ENCODE measurements at regions not wholly inside any gene's neighbourhood (a gene's known extent, or its start where the extent isn't known, plus 50 kb on each side); places are given as distances from the start of the nearest gene placed in this dataset.

DNA sequence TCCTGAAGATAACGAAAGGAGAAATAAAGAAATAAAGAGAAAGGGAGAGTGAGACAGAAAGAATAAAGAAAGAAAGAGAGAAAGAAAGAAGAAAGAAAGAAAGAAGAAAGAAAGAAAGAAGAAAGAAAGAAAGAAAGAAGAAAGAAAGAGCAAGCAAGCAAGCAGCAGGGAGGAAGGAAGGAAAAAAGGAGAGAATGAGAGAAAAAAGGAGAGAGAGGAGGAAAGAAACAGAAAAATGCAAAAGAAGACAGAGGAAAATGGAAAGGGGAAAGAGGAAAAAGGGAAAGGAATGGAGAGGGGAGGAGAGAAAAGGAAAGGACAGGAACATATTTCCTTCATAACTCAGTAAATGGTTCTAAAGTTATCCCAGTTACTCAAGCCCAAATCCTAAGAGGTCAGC is 978.8 kb upstream of the CDH9 start:
- no peaks in the 10 kb centered on the region for H3K27me3 ChIP-seq
- TF ChIP-seq POLR2A (IDR thresholded peaks at IDR 0.05): no peak
- TF ChIP-seq, protein P1, sequence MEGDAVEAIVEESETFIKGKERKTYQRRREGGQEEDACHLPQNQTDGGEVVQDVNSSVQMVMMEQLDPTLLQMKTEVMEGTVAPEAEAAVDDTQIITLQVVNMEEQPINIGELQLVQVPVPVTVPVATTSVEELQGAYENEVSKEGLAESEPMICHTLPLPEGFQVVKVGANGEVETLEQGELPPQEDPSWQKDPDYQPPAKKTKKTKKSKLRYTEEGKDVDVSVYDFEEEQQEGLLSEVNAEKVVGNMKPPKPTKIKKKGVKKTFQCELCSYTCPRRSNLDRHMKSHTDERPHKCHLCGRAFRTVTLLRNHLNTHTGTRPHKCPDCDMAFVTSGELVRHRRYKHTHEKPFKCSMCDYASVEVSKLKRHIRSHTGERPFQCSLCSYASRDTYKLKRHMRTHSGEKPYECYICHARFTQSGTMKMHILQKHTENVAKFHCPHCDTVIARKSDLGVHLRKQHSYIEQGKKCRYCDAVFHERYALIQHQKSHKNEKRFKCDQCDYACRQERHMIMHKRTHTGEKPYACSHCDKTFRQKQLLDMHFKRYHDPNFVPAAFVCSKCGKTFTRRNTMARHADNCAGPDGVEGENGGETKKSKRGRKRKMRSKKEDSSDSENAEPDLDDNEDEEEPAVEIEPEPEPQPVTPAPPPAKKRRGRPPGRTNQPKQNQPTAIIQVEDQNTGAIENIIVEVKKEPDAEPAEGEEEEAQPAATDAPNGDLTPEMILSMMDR (IDR thresholded peaks at IDR 0.05): no peak
- no peak overlapping the region for H3K4me3 ChIP-seq
- no peak overlapping the region for H3K27ac ChIP-seq
- H3K4me1 ChIP-seq: no peaks in the 10 kb centered on the region
- H3K36me3 ChIP-seq: no peaks in the 10 kb centered on the region
- H3K9me3 ChIP-seq: peaks cover 0 to 7% (median 0%) of the 10 kb centered on the region in 4 donors
- no peak for DNase-seq

DNA sequence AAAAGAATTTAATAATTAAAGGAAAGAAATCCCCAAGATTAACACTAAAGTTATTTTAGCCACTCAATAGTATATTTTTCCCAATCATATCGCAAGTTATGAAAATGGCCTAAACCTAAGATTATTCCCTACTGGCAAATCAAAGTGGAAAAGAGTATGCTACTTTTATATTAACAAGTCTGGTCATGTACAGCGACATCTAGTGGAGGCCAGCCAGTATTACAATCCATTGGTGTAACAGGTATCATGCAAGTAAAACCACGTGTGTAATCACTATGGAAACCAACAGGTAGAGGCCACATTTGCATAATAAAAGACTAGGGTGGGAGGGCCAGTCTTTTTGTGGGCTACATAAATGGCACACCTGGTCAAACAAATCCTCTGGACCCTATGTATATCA is 976.4 kb upstream of the CDH9 start:
- peaks cover 0 to 16% (median 0%) of the 10 kb centered on the region in 4 donors for H3K9me3 ChIP-seq
- no peak for DNase-seq
- no peak overlapping the region for H3K27ac ChIP-seq
- H3K4me3 ChIP-seq: no peak overlapping the region
- H3K36me3 ChIP-seq: no peaks in the 10 kb centered on the region
- H3K4me1 ChIP-seq: no peaks in the 10 kb centered on the region
- no peaks in the 10 kb centered on the region for H3K27me3 ChIP-seq
- TF ChIP-seq POLR2A (IDR thresholded peaks at IDR 0.05): no peak
- TF ChIP-seq, protein P1 (IDR thresholded peaks at IDR 0.05): no peak

DNA sequence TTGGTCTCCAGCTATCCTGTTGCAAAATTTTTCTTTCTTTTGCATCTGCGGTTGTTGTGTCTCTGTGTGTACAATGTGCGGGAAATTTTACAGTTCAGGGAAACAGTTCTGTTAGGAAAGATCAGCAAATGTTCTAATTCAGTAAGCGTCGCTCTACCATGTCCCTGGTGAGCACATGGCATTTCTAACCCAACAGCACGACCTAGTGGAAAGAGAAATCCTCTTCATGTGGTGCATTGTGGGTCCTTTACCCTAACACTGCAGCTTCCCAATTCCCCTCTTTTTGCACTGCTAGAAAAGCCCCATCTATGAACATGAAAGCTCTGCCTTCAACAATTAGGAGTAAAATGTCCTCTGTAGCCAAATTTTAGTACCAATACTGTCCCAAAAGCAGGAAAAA is 974.2 kb upstream of the CDH9 start:
- no peak for TF ChIP-seq POLR2A (IDR thresholded peaks at IDR 0.05)
- TF ChIP-seq, protein P1 (IDR thresholded peaks at IDR 0.05): no peak
- H3K36me3 ChIP-seq: no peaks in the 10 kb centered on the region
- no peak overlapping the region for H3K27ac ChIP-seq
- no peaks in the 10 kb centered on the region for H3K27me3 ChIP-seq
- peaks cover 0 to 16% (median 0%) of the 10 kb centered on the region in 4 donors for H3K9me3 ChIP-seq
- H3K4me1 ChIP-seq: no peaks in the 10 kb centered on the region
- no peak for DNase-seq
- H3K4me3 ChIP-seq: no peak overlapping the region

DNA sequence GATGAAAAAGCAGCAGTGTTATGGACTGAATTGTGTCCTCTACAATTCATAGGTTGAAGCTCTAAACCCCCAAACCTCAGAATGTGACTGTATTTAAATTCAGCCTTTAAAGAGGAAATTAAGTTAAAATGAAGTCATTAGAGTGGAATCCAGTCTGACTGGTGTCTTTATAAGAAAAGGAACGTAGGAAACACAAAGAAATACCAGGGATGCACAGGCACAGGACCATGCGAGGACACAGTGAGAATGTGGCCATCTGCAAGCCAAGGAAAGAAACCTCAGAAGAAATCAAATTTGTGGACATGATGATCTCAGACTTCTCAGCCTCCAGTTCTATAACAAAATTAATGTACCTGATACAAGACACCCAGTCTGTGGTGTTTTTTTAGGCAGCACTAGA is 971.2 kb upstream of the CDH9 start:
- Histone ChIP-seq H3K27me3 (no peaks in the 10 kb centered on the region), H3K9me3 (peaks cover 0 to 16% (median 0%) of the 10 kb centered on the region in 4 donors), H3K36me3 (no peaks in the 10 kb centered on the region), H3K27ac (no peak overlapping the region), H3K4me3 (no peak overlapping the region), H3K4me1 (no peaks in the 10 kb centered on the region)
- DNase-seq: no peak
- no peak for TF ChIP-seq POLR2A (IDR thresholded peaks at IDR 0.05)
- TF ChIP-seq, protein P1 (IDR thresholded peaks at IDR 0.05): no peak

DNA sequence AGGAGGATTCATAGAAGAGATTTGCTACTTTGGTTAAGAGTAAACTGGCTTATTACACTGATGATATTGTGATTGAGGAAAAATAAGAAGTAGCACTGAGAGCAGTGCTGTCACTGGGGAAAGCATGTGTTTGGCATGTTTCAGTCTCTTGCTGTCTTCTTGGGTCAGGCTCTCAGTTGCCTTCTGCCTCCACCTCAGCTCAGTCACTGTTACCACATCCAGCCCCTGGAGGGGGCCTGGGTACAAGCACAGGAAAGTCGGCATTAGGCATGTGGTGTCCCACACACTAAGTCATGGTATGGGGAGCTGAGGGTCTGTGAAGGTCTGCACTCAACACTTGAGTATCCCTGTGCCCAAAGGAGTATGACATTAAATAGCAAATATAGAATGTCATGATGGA is 958.3 kb upstream of the CDH9 start:
- H3K4me3 ChIP-seq: no peak overlapping the region
- no peaks in the 10 kb centered on the region for H3K27me3 ChIP-seq
- H3K36me3 ChIP-seq: no peaks in the 10 kb centered on the region
- H3K4me1 ChIP-seq: no peaks in the 10 kb centered on the region
- H3K27ac ChIP-seq: no peak overlapping the region
- no peak for DNase-seq
- TF ChIP-seq POLR2A (IDR thresholded peaks at IDR 0.05): no peak
- TF ChIP-seq, protein P1 (IDR thresholded peaks at IDR 0.05): no peak
- no peaks in the 10 kb centered on the region for H3K9me3 ChIP-seq

DNA sequence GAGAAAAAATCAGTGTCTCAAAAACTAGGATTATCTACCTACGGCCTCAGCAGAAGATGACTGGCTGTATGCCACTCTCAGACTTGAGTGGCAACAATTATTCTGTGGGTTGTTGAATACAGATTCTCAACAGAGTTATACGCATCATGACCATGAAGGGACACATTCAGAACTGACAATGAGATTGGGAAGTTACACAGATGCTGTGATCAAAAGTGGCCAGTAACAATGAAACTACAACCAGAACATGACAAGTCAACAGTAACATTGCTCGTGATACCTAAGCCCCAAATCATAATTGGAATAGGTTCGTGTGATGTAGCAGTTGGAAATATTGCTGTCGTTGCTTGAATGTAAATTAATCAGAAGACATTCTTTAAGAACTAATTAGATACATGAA is 957.5 kb upstream of the CDH9 start:
- no peak overlapping the region for H3K4me3 ChIP-seq
- no peaks in the 10 kb centered on the region for H3K9me3 ChIP-seq
- H3K27ac ChIP-seq: no peak overlapping the region
- H3K4me1 ChIP-seq: no peaks in the 10 kb centered on the region
- no peak for TF ChIP-seq POLR2A (IDR thresholded peaks at IDR 0.05)
- TF ChIP-seq, protein P1 (IDR thresholded peaks at IDR 0.05): no peak
- no peak for DNase-seq
- no peaks in the 10 kb centered on the region for H3K27me3 ChIP-seq
- H3K36me3 ChIP-seq: no peaks in the 10 kb centered on the region

All from Peyer's patch (tissue), 4 donors.